NCI-H774 (cell line): ENCODE measurements at regions not wholly inside any gene's neighbourhood (a gene's known extent, or its start where the extent isn't known, plus 50 kb on each side); places are given as distances from the start of the nearest gene placed in this dataset.

Experiments used
- DNase-seq: peaks from one replicate; lab custom pipeline; 2025; lab: John Stamatoyannopoulos, UW

DNA sequence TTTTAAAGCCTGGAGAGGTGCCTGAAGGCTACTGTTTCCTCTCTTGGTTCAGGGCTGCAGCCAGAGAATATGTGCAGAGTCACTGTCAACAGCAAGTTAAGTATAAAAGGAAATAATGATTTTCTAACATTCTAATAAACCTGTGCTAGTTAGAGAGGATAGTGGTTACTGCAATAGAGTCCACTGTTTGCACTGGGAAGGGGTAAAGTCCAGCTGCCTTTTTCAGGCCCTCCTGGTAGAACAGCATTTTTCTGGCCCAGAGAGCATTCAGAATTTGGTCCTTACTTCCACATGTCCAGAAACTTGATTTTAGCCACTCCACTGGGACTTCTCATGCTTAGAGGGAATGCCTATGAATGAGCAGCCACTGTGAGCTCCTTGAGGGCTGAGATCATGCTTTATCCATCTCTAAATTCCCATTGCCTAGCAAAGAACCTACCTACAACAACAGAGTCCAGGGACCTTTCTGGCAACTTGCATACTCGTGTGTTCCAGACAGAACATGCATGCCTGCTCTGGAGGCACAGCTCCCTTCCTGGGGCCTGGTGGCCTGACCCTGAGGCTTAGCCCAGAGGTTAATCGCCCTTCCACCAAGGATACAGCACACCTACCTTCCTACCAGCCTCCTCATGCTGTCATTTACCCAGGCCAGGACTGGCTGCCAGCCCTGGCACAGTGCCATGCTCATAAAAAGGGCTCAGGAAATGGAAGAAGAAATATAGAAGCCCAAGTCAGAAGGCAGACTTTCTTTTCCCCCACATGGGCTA lies 50.3 kb upstream of the ATP13A3 start:
- DNase-seq = peak; percentile 82
